ENCODE measurements at regions not wholly inside any gene's neighbourhood (a gene's known extent, or its start where the extent isn't known, plus 50 kb on each side); places are given as distances from the start of the nearest gene placed in this dataset.

GRCh38 chr6:16857969-16858592 is 96.8 kb upstream of the ATXN1 start (continued):
- TF ChIP-seq, protein P1, sequence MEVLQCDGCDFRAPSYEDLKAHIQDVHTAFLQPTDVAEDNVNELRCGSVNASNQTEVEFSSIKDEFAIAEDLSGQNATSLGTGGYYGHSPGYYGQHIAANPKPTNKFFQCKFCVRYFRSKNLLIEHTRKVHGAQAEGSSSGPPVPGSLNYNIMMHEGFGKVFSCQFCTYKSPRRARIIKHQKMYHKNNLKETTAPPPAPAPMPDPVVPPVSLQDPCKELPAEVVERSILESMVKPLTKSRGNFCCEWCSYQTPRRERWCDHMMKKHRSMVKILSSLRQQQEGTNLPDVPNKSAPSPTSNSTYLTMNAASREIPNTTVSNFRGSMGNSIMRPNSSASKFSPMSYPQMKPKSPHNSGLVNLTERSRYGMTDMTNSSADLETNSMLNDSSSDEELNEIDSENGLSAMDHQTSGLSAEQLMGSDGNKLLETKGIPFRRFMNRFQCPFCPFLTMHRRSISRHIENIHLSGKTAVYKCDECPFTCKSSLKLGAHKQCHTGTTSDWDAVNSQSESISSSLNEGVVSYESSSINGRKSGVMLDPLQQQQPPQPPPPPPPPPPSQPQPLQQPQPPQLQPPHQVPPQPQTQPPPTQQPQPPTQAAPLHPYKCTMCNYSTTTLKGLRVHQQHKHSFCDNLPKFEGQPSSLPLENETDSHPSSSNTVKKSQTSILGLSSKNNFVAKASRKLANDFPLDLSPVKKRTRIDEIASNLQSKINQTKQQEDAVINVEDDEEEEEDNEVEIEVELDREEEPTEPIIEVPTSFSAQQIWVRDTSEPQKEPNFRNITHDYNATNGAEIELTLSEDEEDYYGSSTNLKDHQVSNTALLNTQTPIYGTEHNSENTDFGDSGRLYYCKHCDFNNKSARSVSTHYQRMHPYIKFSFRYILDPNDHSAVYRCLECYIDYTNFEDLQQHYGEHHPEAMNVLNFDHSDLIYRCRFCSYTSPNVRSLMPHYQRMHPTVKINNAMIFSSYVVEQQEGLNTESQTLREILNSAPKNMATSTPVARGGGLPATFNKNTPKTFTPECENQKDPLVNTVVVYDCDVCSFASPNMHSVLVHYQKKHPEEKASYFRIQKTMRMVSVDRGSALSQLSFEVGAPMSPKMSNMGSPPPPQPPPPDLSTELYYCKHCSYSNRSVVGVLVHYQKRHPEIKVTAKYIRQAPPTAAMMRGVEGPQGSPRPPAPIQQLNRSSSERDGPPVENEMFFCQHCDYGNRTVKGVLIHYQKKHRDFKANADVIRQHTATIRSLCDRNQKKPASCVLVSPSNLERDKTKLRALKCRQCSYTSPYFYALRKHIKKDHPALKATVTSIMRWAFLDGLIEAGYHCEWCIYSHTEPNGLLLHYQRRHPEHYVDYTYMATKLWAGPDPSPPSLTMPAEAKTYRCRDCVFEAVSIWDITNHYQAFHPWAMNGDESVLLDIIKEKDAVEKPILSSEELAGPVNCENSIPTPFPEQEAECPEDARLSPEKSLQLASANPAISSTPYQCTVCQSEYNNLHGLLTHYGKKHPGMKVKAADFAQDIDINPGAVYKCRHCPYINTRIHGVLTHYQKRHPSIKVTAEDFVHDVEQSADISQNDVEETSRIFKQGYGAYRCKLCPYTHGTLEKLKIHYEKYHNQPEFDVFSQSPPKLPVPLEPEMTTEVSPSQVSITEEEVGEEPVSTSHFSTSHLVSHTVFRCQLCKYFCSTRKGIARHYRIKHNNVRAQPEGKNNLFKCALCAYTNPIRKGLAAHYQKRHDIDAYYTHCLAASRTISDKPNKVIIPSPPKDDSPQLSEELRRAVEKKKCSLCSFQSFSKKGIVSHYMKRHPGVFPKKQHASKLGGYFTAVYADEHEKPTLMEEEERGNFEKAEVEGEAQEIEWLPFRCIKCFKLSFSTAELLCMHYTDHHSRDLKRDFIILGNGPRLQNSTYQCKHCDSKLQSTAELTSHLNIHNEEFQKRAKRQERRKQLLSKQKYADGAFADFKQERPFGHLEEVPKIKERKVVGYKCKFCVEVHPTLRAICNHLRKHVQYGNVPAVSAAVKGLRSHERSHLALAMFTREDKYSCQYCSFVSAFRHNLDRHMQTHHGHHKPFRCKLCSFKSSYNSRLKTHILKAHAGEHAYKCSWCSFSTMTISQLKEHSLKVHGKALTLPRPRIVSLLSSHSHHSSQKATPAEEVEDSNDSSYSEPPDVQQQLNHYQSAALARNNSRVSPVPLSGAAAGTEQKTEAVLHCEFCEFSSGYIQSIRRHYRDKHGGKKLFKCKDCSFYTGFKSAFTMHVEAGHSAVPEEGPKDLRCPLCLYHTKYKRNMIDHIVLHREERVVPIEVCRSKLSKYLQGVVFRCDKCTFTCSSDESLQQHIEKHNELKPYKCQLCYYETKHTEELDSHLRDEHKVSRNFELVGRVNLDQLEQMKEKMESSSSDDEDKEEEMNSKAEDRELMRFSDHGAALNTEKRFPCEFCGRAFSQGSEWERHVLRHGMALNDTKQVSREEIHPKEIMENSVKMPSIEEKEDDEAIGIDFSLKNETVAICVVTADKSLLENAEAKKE (CRISPR knock-in tag; IDR thresholded peaks at IDR 0.05): no peak
- TF ChIP-seq CTCF (conservative IDR thresholded peaks at IDR 0.05; ENCODE audit: low read depth in 2 of 2): no peak
- TF ChIP-seq NANOG (IDR thresholded peaks at IDR 0.05; ENCODE audit: borderline replicate concordance): no peak
- TF ChIP-seq CREB1 (CRISPR knock-in tag; IDR thresholded peaks at IDR 0.05; ENCODE audit: low read depth): no peak
- TF ChIP-seq POLR2AphosphoS5 (IDR thresholded peaks at IDR 0.05; ENCODE audit: low read depth): no peak

GRCh38 chr6:16855460-16855859 is 94.2 kb upstream of the ATXN1 start:
- Histone ChIP-seq H3K4me2 (no peak overlapping the region), H3K4me1 (ENCODE audit: insufficient read depth) (peaks cover 4% of the 10 kb centered on the region), H3K4me3 (no peak overlapping the region), H3K36me3 (ENCODE audit: insufficient read depth) (no peaks in the 10 kb centered on the region), H2AFZ (no peak overlapping the region), H3K27ac (ENCODE audit: low read depth) (no peak overlapping the region), H4K20me1 (replicated peaks; ENCODE audit: insufficient read depth) (no peaks in the 10 kb centered on the region), H3F3A (replicated peaks; ENCODE audit: low read depth) (no peaks in the 10 kb centered on the region), H3K79me2 (replicated peaks; ENCODE audit: insufficient read depth) (no peaks in the 10 kb centered on the region), H3K9me2 (ENCODE audit: insufficient read depth) (peaks cover 5% of the 10 kb centered on the region; the same call in 1 of the 2 replicates), H3K27me3 (ENCODE audit: insufficient read depth) (no peaks in the 10 kb centered on the region)
- H3K27ac Mint-ChIP-seq: no peak overlapping the region
- DNase-seq (ENCODE audit: low spot score) (no peak), ATAC-seq (no peak)
- peaks cover 4% of the 10 kb centered on the region; the same call in 2 of the 3 replicates for H3K4me1 Mint-ChIP-seq
- H3K36me3 Mint-ChIP-seq (ENCODE audit: low read depth): no peaks in the 10 kb centered on the region
- H3K27me3 Mint-ChIP-seq (ENCODE audit: insufficient read depth, low read depth, poor library complexity): no peaks in the 10 kb centered on the region
- no peaks in the 10 kb centered on the region for H3K9me3 Mint-ChIP-seq
- H3K4me3 Mint-ChIP-seq: no peak overlapping the region
- TF ChIP-seq, protein P1 (CRISPR knock-in tag; IDR thresholded peaks at IDR 0.05): no peak
- TF ChIP-seq STAT1 (IDR thresholded peaks at IDR 0.05; ENCODE audit: unreplicated experiment) (no peak), CREB1 (CRISPR knock-in tag; IDR thresholded peaks at IDR 0.05; ENCODE audit: low read depth) (no peak)

All from GM23338 (cell line).